ENCODE measurements at regions not wholly inside any gene's neighbourhood (a gene's known extent, or its start where the extent isn't known, plus 50 kb on each side); places are given as distances from the start of the nearest gene placed in this dataset.

GRCh38 chr16:65655802-65656201 lies 533.9 kb upstream of the CDH11 start:
- TF ChIP-seq POLR2A (IDR thresholded peaks at IDR 0.05) (no peak), CTCF (IDR thresholded peaks at IDR 0.05) (no peak)
- no peak for DNase-seq
- H3K4me1 ChIP-seq: no peaks in the 10 kb centered on the region
- no peaks in the 10 kb centered on the region for H3K36me3 ChIP-seq
- H3K27me3 ChIP-seq: no peaks in the 10 kb centered on the region
- H3K4me3 ChIP-seq (replicated peaks in 1 of 3): no peak overlapping the region
- 43 to 53% methylated on average over 3 of the region's 3 CpGs for WGBS, 2 donors
- no peak overlapping the region for H3K27ac ChIP-seq
- intact Hi-C loops (cut with DNase I): no loop called here
- no peaks in the 10 kb centered on the region for H3K9me3 ChIP-seq

GRCh38 chr16:65648101-65648500 lies 526.2 kb upstream of the CDH11 start:
- DNase-seq: no peak

GRCh38 chr16:65644821-65645220 lies 523.0 kb upstream of the CDH11 start:
- intact Hi-C loops (cut with DNase I): no loop called here
- Histone ChIP-seq H3K4me3 (replicated peaks in 1 of 3) (no peak overlapping the region), H3K27ac (no peak overlapping the region), H3K4me1 (no peaks in the 10 kb centered on the region), H3K27me3 (no peaks in the 10 kb centered on the region), H3K9me3 (no peaks in the 10 kb centered on the region), H3K36me3 (no peaks in the 10 kb centered on the region)
- no peak for TF ChIP-seq POLR2A (IDR thresholded peaks at IDR 0.05)
- no peak for TF ChIP-seq CTCF (IDR thresholded peaks at IDR 0.05)
- WGBS, 2 donors: 61 to 65% methylated on average over 2 of the region's 2 CpGs
- no peak for DNase-seq

More at GRCh38 chr16:65648101-65648500, 526.2 kb upstream of the CDH11 start:
- no peak for TF ChIP-seq CTCF (IDR thresholded peaks at IDR 0.05)
- TF ChIP-seq POLR2A (IDR thresholded peaks at IDR 0.05): no peak
- H3K27ac ChIP-seq: no peak overlapping the region
- no peaks in the 10 kb centered on the region for H3K27me3 ChIP-seq
- H3K9me3 ChIP-seq: no peaks in the 10 kb centered on the region
- intact Hi-C loops (cut with DNase I): no loop called here
- no peak overlapping the region for H3K4me3 ChIP-seq (replicated peaks in 1 of 3)
- H3K36me3 ChIP-seq: no peaks in the 10 kb centered on the region
- 84 to 94% methylated on average over 5 of the region's 5 CpGs for WGBS, 2 donors
- no peaks in the 10 kb centered on the region for H3K4me1 ChIP-seq

- 91% methylated on average over 3 of the region's 3 CpGs for WGBS, 2 donors
- intact Hi-C loops (cut with DNase I): no loop called here
- H3K4me1 ChIP-seq: no peaks in the 10 kb centered on the region
- no peak overlapping the region for H3K4me3 ChIP-seq (replicated peaks in 1 of 3)
- no peaks in the 10 kb centered on the region for H3K9me3 ChIP-seq
- H3K36me3 ChIP-seq: no peaks in the 10 kb centered on the region
- no peak for TF ChIP-seq CTCF (IDR thresholded peaks at IDR 0.05)
- H3K27ac ChIP-seq: no peak overlapping the region
- no peaks in the 10 kb centered on the region for H3K27me3 ChIP-seq
- DNase-seq: no peak
These were observed 520.0 kb upstream of the CDH11 start for GRCh38 chr16:65641762-65642289.

GRCh38 chr16:65641049-65641761 lies 519.3 kb upstream of the CDH11 start:
- Histone ChIP-seq H3K27ac (no peak overlapping the region), H3K4me3 (replicated peaks in 1 of 3) (no peak overlapping the region), H3K4me1 (no peaks in the 10 kb centered on the region), H3K27me3 (no peaks in the 10 kb centered on the region), H3K9me3 (no peaks in the 10 kb centered on the region), H3K36me3 (no peaks in the 10 kb centered on the region)
- no peak for DNase-seq
- TF ChIP-seq CTCF (IDR thresholded peaks at IDR 0.05) (no peak), POLR2A (IDR thresholded peaks at IDR 0.05) (no peak)
- 90 to 94% methylated on average over 3 of the region's 3 CpGs for WGBS, 2 donors
- intact Hi-C loops (cut with DNase I): no loop called here
